GM04504 (cell line): ENCODE measurements at regions not wholly inside any gene's neighbourhood (a gene's known extent, or its start where the extent isn't known, plus 50 kb on each side); places are given as distances from the start of the nearest gene placed in this dataset.
A peak's percentile ranks its signal among the peaks of the same experiment; 100 is the strongest.

Experiments used
- DNase-seq: peaks from one replicate; pipeline ENCODE4 v3.0.0-alpha.2; 2012; ENCODE audit warnings: low read depth

DNA sequence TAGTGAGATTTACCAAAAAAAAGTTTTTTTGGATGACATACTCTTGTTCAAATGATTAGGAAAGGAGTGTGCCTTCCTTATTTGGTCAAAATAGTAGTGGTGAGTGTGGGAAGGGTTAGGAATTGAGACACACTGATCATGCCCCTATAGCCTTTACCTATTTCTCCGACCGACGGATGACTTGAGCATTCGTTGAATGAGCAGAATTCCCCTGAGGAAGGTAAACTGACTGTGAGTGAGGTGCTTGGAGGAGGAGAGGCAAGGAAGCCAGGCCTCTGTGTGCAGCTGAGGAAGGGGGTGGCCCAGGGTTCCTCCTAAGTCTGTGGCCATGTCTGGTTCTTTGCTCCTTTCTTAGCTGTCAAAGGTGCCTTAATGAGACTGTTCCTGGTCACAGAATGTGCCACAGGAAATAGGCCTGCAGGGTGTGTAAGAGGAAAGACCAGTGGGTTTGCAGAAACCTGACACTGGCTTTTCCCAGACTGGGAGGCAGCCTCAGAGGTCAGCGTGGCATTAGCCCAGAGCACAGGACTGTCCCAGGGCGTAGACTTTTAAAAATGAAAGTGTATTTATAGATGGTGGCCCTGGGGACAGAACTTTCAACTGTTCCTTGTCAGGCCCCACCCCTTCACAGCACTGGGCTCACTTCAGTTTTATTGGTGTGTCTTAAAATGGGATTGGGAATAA lies 307.7 kb upstream of the C2CD4B start:
- no peak for DNase-seq

DNA sequence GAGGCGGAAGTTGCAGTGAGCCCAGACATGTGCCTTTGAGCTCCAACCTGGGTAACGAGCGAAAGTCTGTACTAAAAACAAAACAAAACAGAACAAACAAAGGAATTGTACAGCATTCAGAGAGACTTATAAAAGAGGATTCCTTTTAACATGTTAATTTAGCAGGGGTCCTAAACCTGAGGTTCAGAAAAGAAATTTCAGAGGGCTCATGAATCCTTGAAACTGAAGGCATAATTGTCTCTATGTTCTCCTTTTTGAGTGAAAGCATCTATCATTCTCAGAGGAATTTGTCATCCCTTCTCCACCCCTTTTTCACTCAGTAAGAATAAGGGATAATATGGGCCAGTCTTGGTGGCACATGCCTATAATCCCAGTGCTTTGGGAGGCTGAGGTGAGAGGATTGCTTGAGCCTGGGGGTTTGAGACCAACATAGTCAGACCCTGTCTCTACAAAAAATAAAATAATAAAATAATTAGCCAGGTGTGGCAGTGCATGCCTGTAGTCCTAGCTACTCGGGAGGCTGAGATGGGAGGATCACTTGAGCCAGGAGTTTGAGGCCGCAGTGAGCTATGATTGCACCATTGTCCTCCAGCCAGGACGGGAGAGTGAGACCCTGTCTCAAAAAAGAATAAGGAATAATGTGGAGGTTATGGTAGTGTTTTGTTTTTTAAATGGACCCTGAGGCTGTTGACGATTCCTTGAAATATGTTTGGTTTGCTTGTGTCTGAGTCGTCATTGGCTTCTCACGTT lies 309.1 kb upstream of the C2CD4B start:
- DNase-seq: no peak

DNA sequence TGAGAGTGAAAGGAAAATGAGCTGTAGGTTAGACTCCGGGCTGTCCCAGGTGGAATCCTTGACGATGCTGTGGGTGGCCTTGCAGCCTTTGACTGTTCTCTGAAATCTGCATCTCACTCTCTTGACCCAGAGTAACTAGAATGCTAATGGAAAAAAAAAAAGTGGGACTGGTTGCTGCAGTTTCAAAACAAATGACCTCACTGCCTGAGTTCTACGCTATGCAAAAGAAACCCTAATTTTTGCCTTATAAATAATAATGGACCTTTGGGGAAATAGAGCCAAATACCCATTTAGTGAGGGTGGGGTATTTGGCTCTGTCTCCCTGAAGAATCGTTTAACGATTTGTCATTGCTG lies 309.7 kb upstream of the C2CD4B start:
- DNase-seq: no peak

DNA sequence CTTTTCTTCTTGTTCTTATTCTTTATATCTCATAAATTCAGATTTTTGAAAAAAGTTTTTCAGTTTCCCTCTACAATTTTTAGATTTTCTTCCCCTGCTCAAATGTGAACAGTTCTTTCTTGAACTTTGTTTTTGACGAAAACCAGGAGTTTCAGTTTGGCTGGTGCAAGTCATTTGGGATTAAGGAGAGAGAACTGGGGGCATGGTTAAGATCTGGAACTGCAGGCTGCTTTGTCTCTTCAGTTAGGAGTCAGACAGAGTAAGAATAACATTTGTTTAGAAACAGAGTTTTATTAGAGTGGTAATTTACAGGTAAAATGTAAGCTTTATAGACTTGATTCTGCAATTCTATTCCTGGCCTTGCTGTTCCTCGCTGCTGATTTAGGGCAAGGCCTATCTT lies 310.5 kb upstream of the C2CD4B start:
- DNase-seq: no peak

GRCh38 chr15:62476163-62476562 lies 311.1 kb upstream of the C2CD4B start:
- no peak for DNase-seq

- no peak for DNase-seq
These were observed 312.8 kb upstream of the C2CD4B start for GRCh38 chr15:62477929-62478328.

- no peak for DNase-seq
These were observed 317.8 kb upstream of the C2CD4B start for GRCh38 chr15:62482785-62483429.

- no peak for DNase-seq
These were observed 318.7 kb upstream of the C2CD4B start for GRCh38 chr15:62483814-62484213.

DNA sequence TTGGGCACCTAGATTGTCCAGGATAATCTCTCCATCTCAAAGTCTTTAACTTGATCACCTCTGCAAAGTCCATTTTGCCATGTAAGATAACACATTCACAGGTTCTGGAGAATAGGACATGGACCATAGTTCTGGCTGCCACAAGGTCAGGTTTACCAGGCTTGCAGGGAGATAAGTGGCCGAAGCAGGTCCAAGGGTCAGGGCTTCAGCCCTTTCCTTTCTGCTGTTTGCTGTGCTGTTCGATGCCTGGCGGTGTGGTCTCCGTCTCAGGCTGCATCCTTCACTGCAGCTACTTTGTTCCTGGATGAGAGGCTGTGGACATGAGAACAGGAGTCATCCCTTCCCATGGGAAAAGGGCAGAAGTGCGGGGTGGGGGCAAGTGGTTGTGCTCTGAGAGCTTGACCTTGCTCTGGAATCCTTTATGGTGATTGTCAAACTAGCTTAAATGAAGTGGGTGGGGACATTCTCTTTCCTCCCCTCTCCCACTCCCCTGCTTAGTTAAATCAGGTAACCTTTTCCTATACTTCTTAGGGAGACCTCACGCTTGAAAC lies 320.2 kb upstream of the C2CD4B start:
- DNase-seq: no peak

DNA sequence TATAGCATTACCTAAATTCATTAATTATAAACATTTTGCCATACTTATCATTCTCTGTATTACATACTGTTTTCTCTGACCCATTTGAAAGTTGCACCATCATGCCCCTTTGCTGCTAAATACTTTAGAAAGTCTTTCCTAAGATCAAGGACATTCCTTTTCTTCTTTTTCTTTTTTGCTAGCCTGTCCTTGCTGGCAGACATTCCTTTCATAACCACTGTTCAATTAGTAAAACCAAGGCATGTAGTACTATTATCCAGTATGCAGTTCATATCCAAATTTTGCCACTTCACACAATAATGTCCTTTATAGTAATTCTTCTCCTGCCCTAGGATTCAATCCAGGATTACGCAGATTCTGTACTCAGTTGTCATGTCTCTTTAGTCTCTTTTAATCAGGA lies 321.0 kb upstream of the C2CD4B start:
- no peak for DNase-seq

- DNase-seq: no peak
These were observed 323.3 kb upstream of the C2CD4B start for GRCh38 chr15:62488387-62488786.

DNA sequence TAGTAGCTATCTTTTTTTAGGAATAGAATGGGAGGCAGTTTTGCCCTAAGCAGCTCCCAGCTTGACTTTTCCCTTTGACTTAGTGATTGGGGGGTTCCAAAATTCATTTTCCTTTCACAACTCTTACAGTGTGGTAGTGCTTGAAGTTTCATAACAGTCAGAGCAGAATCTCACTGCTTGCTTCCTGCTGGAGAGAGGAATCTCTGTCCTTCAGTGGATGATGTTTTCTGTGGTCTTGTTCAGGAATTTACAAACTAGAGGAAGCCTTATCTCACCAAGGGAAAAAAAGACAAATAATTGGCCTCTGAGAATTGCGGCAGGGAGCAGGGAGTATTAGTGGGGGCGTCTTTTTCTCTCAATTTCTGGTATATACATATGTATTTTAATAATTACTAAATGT lies 326.6 kb upstream of the C2CD4B start:
- DNase-seq: no peak

GRCh38 chr15:62492900-62493299 lies 327.8 kb upstream of the C2CD4B start:
- no peak for DNase-seq

DNA sequence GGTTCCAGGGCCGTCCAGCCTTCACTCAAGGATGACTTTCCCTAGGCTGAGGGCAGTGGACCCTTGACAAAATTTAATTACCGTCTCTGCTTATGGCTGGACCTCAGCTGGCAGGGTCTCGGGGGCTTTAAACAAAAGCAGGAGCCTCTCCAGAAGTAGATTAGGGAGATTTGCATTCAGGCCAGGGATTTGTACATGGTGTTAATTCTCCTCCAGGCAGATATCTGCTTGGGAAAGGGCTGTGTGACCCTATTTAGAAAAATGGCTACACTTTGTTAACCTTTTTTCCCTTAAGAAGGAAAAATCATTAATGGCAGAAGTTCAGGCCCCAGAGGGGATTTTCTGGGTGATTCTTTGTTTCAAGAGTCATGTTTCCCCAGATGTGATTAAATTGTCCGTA lies 329.1 kb upstream of the C2CD4B start:
- DNase-seq: no peak

- DNase-seq: peak; percentile 94
These were observed 330.9 kb upstream of the C2CD4B start for GRCh38 chr15:62495670-62496614.

DNA sequence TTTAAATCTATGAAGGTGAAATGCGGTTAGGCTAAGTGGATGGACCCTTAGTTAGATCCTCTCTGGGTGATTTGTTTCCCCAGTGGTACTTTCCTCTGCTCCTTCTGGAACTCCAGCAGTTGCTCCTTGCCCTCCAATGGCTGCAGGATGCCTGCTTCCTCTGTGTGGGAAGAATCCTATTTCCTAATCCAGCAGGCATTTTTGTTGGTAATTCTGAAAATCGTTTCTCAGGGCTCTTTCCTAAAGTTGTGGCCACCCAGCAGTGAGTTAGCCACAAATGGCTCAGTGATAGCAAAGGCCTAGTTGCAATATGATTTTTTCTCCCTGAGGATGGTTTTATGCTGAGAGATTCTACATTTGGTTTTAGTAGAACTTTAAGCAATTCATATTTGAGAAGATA lies 332.3 kb upstream of the C2CD4B start:
- DNase-seq: peak; percentile 40

DNA sequence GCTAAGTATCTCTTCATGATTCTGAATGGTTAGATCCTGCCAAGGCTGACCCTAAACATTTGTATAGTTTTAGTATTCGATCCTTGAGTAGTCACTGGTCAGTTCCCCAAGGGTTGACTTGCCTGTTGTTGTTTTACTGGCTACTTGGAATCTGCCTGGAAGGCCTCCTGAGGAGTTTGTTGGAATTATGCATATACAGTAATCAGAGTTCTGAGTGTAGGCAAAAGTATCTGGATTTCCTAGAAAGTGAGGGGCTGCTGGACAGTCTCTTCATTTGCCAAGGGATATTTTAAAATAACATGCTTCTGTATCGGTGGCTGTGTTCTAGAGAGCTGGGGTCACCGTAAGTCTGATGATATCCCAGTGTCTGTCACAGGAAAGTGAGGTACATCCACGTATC lies 333.2 kb upstream of the C2CD4B start:
- DNase-seq: no peak

- no peak for DNase-seq
These were observed 333.6 kb upstream of the C2CD4B start for GRCh38 chr15:62498712-62499111.

GRCh38 chr15:62500325-62500724 lies 335.2 kb upstream of the C2CD4B start:
- DNase-seq: no peak

GRCh38 chr15:62502451-62502850 lies 337.4 kb upstream of the C2CD4B start:
- no peak for DNase-seq

DNA sequence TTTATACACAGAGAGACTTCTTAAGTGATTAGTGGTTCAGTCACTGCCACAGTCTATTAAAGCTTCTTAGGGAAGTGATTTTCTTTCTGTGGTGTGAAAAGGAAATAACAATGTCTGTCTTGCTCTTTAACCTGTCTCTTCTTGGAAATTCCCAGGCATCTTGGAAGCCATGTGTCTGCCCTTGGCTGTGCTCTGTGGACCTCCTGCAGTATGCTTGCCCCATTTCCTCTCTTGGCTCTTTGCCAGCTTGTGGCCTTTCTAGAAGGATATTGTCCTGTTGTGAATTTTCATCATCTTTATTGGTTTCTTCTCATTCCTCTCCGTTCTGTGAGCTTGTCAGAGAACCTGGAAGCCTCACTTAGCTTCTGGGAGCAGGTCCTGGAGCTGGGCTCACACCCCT lies 338.4 kb upstream of the C2CD4B start:
- DNase-seq: peak; percentile 61

GRCh38 chr15:62505762-62506161 lies 340.7 kb upstream of the C2CD4B start:
- DNase-seq: no peak
